CD4-positive, alpha-beta T cell treated with Interferon alpha-2 for 1 hour (primary cell): ENCODE measurements at regions not wholly inside any gene's neighbourhood (a gene's known extent, or its start where the extent isn't known, plus 50 kb on each side); places are given as distances from the start of the nearest gene placed in this dataset.

Experiments used
- DNase-seq, 2 donors: peaks; one replicate each; pipeline ENCODE4 v3.0.0-alpha.2; 2020 to 2022

DNA sequence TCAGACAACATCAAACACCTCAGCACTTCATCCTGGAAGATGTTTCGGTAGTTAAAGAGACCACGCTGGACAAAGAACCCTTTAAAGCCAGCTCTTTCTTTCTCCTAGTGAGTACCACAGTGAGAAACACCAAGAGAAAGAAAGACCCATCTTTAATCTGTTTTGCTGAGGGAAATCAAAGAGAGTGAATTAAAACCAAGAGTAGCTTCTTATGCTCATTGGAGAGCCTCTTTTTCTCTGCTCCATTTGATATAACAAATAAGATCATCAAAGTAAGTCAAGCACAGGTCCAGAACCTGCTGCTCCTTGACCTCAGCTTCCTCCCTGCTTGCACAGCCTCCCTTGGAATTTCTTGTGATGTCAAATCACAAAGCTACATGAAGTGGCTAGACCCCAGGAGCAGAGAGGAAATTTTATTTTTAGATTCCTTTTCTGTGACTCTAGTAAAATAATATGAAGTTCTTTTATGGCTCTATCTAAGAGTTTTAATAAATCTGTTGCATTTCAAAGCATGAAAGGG is 436.4 kb downstream of the C3orf38 start:
- DNase-seq = no peak

DNA sequence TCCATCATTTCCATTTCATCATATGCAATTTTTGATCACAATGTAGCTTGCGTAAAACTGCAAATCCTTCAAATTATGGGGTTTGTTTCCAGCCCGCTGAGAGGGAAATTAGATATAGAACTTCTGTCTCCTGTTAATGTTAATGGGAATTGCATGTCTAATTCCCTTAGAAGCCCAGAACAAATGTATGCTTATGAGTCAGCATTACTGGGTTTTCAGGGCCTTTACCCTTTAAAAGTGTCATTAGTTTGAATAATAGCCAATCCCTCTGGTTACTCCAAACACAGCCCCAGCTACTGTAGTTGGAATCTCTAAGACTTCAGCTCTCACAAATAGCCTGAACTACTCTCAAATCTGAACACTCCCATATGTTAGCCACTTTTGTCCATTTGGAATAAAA is 439.4 kb downstream of the C3orf38 start:
- DNase-seq = no peak

DNA sequence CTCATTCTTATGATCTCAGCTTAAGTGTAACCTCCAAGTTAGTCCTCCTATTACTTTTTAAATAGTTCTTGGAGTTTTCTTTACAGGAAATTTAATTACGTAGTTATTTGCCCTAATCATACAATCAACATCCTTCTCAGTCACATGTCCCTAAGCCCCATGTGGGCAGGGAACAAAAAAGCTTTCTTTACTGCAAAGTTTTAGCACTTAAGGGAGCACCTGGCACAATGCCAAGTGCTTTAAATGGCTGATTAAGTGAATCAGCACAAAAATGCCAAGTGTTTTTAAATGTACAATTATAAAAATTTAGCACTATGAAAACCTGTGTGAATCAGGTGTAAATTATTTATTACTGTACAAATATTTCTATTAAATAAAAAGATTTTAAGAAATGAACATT is 445.3 kb downstream of the C3orf38 start:
- DNase-seq = no peak

DNA sequence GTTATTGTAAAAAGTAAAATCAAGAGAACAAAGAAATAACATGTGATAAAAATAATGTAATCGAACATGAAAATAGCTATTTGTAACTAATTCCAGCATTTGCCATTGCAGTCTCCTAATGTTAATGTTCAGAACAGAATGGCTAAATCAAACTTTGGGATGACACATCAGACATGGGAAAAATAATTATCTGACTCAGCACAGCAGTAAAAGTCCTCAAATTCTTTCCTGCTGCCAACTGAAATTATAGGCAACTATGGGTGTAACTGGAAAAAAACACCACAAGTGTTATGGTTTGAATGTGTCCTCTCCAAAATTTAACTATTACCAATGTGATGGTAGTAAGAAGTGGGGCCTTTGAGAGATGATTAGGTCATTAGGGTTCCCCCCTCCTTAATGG is 446.7 kb downstream of the C3orf38 start:
- DNase-seq = no peak

DNA sequence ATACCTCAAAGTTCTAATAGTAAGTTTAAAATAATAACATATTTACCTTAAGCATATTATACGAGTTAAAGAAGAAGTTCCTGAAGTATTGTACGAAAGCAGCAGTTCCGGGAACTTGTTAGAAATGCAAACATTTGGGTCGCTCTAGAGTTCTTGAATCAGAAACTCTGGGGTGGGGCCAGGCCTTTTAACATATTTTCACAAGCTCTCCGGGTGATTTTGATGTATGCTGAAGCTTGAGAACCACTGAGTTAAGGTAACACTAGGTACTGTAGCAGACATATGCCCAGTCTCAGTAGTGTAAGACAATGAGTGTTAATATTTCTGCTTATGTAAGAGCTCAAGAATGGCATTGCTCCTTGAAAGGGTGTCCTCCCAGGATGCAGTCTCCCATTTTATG is 461.1 kb downstream of the C3orf38 start:
- DNase-seq = no peak

DNA sequence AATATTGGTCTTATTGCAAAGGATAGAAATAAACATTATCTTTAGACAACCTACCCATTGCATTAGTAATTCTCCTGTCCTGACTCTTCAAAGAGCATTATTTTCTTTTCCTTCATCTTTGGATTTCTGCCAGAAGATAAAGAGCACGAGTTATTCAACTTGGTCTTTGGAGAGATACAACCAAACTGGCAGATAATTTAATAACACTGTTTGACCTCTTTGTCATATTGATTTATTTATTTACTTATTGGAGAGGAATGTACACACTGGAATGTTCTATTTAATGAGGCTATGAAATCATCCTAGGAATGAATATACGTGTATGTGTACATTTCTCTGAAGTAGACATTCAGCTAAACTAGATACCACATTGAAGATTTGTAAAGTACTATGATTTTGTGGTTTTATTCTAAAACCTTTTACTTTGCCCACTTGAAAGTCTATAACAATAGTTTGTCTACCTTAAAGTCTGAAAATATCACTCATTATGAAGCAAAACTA is 462.1 kb downstream of the C3orf38 start:
- no peak for DNase-seq

DNA sequence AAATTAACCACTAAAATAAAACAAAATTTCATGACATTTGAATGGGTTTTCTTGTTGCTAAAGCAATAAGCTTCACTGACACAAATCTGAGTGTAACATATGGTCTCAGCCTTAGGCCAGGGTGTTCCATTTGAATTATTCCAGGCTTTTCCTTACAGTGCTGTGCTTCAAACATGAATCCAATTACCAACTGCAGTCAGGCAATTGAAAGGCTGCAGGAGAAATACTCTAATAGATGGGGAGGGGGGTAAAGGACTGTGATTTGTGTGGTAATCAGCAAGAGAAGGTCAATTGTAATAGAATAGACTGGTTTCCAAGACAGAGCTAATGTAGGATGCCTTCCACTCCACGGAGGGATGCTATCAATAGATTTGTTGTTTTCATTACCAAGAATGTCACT is 466.7 kb downstream of the C3orf38 start:
- no peak for DNase-seq

DNA sequence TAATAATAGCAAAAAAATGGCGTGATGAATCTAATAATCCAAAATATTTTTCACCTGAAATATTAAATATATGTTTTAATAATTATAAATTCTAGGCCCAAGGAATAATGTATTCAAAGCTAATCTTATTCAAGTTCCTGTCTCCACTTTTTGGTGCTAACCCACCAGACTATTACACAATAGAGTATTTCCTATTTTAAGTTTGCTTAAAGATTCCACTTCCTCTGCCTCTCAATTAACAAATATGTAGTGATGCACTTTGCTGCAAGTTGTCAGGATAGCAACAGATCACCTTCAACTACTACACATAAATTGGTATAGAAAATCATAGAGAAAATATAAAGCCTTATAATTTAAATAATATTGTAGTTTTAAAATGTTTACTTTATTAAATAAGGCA is 467.5 kb downstream of the C3orf38 start:
- DNase-seq = no peak

DNA sequence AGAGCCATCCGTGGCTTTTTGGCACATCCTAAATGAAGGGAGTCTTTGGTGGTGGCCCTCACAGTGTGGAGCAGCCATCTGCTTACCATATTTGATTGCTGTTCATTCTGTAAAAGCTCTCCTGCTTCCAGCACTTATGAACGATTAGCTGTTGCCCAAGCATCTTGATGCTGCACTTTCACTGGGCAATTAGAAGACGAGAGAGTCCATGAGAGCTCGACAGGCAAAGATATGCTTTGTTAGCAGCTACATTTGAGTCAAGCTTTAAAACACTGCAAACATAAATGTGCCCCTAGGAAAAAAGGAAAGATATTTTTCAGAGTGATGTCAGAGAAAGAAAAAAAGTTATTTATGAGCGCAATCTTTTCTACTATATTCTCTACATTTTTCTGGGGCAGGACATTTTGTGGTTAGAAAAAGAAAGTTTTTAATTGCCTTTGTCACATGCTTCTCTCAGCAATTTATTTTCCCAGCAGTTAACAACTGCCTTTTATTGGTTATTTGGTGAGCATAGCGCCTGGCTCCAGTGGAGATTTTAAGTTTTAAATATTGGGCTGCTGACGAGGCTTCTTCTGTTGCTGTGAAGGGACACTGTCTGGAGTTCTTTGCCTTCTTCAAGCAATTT is 468.4 kb downstream of the C3orf38 start:
- DNase-seq = no peak

DNA sequence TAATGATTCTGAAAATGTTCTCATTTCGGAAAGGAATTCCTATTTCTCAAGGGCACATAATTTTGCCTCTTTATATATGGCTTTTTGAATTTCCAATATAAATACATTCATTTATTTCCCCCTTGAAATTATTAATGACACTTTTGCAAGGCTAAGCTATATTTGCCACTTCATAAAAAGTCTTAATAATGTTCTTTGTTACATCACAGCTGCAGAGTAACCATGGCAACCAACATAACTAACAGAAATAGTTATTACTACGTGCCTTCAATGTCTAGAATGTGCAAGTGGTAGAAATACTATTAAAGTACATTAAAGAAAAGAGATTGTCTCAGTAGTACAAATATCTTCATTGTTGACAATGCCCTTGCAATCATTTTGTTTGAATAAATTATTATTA is 471.8 kb downstream of the C3orf38 start:
- no peak for DNase-seq

DNA sequence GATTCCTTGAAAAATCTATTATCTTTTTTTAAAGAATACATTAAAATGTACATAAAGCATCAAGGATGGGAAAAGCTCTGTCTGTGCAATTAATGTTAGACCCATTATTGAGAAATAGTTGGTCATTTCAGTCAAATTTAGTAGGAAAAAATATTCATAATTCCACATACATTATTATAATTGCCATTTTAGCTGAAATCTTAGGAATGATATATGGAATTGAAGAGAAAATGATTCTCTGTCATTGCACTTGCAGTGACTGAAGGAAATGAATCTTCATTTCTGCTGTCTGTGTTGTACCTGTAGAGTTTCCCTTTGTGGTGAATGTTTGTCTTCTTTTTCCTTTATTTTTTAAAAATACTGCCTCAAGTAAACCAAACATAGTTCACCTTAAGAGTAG is 473.9 kb downstream of the C3orf38 start:
- DNase-seq = no peak

DNA sequence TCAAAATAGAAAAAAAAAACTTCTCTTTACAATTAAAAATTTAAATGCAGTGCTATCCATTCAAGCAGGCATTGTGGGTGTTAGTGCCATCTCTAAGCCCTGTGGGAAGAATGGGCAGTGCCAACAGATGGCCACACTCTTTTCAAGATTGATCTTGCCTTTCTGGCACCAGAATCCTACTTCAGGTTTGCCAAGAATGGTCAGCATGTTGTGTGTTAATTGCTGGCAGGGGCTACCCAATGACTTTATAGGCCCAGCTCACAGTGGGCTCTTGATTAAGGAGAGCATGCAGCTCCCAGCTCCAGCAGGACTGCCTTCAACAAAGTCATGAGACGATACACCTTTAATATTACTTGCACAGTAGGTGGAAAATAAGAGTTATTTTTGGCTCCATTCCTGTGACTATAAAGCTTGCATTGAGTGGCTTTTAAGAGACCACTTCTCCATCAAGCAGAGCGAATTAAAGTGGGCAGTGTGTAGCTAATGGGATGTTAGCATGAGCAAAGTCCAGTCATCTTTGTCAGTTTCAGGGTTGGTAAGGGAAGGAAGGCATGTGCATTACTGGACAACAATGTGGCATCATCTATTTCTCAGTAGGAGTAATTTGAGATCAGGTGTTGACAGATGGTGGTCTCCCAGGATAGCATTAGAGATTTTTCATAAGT is 476.8 kb downstream of the C3orf38 start:
- DNase-seq = no peak

DNA sequence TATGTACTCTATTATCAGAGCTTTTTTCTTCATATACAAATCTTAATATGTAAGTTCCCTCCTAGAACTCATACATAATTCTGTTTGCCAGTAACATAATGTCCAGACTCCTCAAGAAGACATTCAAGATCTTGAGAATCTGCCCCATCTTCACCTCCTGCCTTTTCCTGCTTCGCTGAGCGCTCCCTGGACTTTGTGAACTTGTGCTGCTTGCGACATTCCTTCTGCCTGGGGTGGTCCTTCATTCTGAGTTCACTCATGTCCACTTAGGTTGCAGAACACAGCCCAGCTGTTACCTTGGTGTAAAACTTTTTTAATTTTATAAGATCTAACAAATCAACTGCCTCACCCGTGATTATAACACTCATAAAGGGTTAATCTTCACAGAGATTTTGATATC is 478.5 kb upstream of the EPHA3 start:
- no peak for DNase-seq

DNA sequence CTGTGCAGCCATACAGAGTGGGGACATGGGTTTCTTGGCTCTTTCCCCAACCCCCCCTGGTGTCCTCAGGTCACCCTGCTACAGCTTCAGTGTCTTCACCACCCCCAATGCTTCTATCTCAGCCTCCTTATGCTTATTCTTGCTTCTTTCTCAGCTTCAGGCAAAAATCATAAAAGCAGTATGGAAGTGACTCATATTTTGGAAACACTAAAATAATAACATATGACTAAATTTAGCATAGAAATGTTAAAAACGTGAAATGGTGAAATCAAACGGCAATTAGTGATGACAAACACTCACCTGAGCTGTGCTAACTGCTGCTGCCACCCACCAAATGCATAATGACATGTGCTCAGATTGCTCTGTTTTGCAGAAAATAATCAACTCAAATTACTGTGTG is 475.2 kb upstream of the EPHA3 start:
- no peak for DNase-seq

DNA sequence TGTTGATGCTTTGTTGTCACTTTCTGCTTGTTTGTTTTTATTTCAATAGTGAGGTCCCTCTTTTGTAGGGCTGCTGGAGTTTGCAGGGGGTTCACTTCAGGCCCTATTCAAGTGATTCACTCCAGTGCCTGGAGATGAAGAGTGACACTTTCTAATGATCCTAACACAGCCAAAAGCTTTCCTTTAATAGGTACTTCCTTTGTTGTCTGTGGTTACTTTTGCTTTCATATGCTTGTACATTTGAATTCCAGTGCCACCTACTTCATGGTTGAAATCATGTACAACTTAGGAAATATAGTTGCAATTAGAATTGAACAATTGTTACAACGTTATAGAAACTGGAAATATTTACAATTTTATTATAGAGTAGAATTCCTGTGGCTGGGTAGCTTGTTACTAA is 466.8 kb upstream of the EPHA3 start:
- DNase-seq = no peak

DNA sequence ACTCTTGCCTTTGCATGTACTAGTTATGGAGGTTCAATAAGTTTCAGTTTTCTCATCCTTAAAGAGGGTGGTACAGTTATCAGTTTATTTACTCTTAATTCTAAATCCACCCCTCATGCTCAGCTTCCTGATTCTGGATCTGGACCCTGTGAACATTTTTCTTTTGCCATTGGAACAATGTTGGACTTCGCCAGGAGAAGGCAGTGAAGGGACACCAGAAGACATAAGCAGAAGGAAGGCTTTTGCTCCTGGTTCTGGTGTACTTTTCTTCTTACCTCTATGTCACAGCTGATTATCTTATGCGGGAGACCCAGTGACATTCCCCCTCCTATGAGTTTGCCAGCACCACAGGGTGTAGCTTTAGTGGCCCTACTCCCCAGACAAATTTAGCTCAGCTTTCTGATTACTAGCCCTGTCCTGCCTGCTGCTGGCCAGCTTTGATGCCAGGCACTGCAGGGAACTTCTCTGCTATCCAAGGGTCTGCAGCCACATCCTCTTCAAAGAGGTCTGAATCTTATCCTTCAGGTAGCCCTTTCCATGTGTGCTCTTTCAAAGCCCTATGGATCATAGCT is 466.3 kb upstream of the EPHA3 start:
- DNase-seq = no peak

DNA sequence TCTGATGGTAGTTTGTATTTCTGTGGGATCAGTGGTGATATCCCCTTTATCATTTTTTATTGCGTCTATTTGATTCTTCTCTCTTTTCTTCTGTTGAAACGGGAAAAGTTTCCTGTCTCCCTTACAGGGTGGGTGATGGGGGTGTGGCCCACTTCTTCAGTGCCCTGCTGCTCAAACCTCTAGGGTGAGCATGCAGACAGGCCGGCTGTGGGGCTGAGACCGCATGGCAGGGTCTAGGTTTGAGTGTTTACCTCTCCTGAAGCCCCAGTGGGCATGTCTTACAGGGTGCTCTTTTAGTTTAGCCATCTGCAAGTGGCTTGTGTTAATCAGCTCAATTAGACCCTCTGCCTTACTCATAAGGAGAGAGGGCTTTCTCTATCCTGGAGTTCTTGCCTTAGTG is 450.0 kb upstream of the EPHA3 start:
- no peak for DNase-seq

DNA sequence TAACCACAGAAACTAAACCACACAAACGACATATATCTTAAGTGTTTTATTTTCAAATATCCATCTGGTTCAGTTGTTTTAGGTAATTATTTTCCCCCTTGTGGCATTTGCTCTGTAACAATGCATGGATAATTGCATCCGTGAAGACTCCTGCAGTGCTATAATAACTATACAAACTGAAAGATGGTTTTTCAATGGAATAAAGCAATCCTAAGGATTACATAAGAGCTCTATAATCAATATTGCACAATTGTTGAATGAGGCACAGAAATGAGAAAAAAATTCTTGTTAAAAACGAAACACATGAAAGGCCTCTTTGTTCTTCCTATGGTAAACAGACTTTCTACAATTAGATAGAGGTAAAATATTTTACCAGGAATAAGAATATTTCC is 446.0 kb upstream of the EPHA3 start:
- no peak for DNase-seq

DNA sequence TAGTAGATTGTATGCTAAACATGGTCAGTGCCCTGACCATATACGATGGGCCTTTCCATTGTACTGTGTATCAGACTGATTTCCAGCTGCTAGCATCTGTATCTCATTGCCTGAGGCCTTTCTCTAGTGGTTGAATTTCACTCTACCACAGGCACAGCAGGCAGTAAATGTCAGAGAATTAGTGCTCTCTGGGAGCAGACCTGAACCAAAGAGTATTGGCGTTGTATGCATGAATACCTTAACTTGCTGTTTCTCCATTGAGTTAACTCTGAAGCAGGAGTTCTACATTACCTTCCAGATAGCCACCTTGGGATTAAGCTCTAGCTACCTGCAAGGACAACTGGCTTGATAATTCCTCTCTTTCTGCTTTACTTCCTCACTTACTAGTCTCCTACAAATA is 439.2 kb upstream of the EPHA3 start:
- DNase-seq = no peak

DNA sequence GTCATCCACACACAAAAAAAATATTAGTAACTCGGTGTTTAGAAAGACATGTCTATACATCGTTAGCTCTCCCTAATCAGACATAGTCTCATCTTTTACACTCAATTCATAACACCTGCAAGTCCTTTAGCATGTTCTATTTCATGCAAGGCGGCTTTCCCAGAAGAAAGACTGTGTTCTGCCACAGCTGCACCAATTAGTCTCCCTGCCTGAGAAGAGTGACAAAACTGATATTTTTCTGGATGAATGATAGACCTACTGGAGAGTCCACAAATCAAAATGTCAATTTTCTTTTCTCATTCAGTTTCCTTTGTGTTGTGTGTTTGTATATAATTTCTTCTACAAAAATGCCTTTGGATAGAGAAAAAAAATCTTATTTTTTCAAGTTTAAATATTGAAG is 435.8 kb upstream of the EPHA3 start:
- no peak for DNase-seq

DNA sequence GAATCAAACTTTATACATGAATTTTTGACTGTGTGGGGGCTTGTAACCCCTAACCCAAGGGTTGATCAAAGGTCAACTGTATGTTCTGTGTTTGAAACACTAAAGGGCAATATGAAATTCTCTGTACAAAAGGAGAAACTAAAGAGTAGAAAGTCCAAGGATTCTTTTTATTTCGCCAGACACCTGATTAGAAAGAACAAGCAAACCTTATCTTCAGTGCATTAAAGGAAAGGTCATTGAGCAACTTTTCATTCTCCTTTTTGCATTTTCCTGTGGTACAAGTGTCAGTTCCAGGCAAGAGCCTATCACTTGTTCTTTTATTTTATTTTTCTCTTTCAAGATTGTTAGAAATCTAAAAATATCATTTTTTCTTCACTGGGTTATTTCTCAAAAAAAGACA is 430.1 kb upstream of the EPHA3 start:
- DNase-seq = no peak

DNA sequence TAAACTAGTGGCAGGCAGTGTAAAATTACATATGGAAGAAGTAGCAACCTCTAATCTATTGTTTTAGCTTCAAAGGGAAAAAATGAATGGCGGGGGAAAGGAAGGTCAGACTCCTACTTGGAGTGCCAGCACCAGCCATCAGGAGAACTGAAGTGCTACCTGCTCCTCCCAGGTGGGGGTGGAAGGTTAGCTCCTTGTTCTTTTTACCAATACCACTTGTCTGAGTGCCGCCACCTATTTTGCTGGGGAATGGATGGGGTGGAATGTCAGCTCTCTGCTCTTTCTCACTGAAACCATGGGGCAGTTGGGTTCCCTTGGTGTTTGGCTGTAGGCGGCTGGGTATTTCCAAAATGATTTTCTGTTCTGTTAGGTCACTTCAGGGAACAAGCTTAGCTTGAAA is 428.7 kb upstream of the EPHA3 start:
- DNase-seq = no peak

DNA sequence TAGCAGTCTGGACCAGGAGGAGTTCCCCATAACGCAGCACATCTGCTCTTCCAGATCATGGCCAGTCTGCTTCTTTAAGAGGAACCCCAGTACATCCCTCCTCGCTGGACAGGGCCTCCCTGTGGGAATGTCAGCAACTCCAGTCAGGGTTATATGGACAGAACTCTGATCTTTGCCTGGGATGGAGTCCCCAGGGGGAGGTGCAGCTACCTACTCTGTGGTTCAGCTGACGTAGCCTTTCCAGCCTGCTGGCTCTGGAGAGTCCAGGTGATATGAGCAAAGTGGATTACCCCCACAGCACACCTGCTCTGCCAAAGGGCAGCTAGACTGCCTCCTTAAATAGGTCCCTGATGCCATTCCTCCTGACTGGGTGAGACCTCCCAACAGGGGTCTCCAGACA is 417.1 kb upstream of the EPHA3 start:
- no peak for DNase-seq

DNA sequence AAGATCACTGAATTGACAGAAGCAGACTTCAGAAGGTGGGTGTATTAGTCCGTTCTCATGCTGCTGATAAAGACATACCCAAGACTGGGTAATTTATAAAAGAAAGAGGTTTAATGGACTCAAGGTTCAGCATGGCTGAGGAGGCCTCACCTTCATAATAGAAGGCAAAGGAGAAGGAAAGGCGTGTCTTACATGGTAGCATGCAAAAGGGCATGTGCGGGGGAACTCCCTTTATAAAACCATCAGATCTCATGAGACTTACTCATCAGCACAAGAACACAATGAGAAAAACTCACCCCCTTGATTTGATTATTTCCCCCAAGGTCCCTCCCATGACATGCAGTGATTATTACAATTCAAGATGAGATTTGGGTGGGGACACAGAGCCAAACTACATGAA is 416.3 kb upstream of the EPHA3 start:
- no peak for DNase-seq
